ENCODE measurements at regions not wholly inside any gene's neighbourhood (a gene's known extent, or its start where the extent isn't known, plus 50 kb on each side); places are given as distances from the start of the nearest gene placed in this dataset.

DNA sequence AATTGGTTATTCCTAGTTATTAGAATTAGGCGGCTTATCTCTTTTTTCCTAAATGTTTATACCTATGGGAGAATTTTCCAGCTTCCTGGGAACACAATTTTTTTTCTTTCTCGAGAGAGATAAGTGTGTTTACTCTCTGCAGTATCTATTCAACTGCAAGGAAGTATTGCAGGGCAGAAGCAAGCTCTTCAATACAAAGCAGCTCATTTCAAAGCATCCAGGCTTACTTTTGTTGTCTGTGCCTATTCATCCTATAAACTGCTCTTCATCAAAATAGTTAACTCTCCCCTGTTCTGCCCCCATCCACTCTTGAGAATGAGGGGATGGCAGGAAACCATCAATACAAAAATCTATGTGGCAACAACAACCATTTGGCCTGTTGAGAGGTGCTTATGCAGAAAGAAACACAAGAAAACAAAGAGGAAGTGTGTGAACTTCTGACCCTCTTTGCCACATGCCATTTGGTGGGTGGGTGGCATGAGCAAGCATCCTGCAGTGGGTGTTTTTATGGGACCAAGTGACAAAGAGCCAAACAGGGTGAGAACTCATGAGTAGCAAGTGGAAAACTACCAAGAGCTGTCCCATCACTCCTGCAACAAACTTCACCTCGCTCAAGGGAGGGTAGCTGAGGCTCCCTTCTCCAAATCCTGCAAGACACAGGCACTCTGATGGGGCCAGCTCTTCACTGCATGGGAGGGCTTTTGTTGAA lies 50.6 kb upstream of the MRPS6 start:
- H3K27ac ChIP-seq, result no peak overlapping the region

DNA sequence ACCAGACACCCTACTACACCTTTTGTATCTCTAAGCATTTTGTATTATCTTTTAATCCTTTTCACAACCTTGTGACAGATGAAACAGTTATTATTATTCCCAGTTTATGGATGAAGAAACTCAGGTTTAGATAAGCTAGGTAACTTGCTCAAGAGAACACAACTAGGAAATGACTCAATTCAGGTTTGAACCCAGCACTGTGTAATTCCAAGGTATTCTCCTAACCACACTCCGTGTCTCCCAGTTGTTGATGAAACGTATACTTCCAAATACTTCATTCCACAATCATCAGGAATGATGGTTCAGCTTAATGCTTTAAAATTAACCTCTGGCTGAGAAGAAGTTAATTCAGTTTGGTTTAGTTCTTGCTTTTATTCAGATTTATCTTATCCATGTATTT lies 51.7 kb upstream of the MRPS6 start:
- TF ChIP-seq, protein P1, sequence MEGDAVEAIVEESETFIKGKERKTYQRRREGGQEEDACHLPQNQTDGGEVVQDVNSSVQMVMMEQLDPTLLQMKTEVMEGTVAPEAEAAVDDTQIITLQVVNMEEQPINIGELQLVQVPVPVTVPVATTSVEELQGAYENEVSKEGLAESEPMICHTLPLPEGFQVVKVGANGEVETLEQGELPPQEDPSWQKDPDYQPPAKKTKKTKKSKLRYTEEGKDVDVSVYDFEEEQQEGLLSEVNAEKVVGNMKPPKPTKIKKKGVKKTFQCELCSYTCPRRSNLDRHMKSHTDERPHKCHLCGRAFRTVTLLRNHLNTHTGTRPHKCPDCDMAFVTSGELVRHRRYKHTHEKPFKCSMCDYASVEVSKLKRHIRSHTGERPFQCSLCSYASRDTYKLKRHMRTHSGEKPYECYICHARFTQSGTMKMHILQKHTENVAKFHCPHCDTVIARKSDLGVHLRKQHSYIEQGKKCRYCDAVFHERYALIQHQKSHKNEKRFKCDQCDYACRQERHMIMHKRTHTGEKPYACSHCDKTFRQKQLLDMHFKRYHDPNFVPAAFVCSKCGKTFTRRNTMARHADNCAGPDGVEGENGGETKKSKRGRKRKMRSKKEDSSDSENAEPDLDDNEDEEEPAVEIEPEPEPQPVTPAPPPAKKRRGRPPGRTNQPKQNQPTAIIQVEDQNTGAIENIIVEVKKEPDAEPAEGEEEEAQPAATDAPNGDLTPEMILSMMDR (conservative IDR thresholded peaks at IDR 0.05), result no peak
- no peak overlapping the region for H3K27ac ChIP-seq

More for the DNA sequence above, 50.6 kb upstream of the MRPS6 start:
- TF ChIP-seq, protein P1 (conservative IDR thresholded peaks at IDR 0.05), result no peak

GRCh38 chr21:34020983-34021553 lies 52.3 kb upstream of the MRPS6 start:
- H3K27ac ChIP-seq, result no peak overlapping the region
- TF ChIP-seq, protein P1 (conservative IDR thresholded peaks at IDR 0.05), result no peak

DNA sequence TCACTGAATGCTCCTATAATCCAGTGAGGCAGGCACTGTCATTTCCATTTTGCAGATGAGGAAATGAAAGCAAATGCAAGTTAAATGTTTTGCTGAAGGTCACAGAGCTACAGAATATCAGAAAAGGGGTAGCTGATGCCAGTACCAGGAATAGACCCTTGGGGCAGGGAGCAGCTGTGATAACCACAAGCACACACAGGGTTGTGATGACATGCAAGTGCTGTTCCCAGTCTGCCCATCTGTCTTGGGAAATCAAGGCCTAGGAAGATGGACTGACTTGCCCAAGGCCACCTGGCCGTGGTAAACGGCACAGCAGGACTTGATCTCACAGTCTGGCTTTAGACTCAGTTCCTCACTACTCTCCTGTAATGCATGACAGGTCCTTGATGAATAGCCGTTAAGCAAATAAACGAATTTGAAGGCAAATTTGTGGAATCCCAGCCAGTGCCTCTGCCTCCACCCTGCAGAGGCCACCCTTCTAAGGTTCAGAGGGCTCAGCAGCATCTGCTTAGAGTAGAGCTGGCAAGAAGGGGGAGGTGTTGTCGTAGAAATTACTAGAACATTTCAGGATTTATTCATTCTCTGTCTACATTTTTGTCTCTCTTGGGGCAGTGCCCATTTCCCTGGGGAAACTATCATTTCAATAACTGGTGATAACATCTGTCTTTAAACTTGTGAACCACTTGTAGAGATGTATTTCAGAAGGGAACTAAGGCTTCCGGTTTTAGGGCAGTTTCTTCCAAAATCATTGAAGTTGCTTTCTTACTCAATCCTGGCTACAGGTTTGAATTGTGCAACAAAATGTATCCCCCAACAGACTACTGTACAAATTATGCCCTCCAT lies 53.2 kb upstream of the MRPS6 start:
- no peak overlapping the region for H3K27ac ChIP-seq
- TF ChIP-seq, protein P1 (conservative IDR thresholded peaks at IDR 0.05), result no peak

DNA sequence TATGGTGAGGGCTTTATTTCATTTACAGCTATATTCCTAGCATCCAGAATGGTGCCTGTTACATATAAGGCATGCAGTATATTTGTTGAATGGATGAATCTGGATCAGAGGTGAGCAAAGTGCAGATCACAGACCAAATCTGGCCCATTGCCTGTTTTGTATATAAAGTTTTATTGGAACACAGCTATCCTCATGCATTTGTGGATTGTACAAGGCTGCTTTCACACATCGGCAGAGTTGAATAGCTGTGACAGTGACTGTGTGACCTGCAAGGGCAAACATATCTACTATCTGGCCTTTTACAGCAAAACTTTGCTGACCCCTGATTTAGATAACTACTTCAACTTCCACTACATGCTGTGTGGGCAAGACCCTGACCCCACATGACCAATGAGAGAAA lies 54.0 kb upstream of the MRPS6 start:
- TF ChIP-seq, protein P1 (conservative IDR thresholded peaks at IDR 0.05), result no peak
- H3K27ac ChIP-seq, result no peak overlapping the region

DNA sequence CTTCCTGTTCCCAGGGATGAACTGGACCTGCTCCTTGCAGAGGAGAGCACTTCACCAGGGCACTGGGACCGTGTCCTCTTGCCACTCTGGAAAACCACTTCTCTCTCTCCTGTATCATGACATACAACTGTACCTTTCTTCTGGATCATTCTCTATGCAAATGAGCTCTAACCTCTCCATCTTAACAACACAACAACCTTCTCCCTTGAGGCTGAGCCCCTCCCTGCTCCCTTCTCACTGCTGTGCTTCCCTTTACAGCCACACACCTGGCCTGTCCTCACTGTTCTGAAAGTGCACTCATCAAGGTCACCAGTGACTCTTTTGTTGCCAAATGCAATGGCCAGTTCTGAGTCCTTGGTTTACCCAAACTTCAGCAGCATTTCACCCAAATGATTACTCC lies 54.5 kb upstream of the MRPS6 start:
- H3K27ac ChIP-seq, result no peak overlapping the region
- TF ChIP-seq, protein P1 (conservative IDR thresholded peaks at IDR 0.05), result no peak

- H3K27ac ChIP-seq, result no peak overlapping the region
- TF ChIP-seq, protein P1 (conservative IDR thresholded peaks at IDR 0.05), result no peak
These were observed 55.2 kb upstream of the MRPS6 start for GRCh38 chr21:34018185-34018584.
